HPDE6-E6E7 (cell line): ENCODE measurements at regions not wholly inside any gene's neighbourhood (a gene's known extent, or its start where the extent isn't known, plus 50 kb on each side); places are given as distances from the start of the nearest gene placed in this dataset.

Experiments
- DNase-seq: peaks from one replicate; pipeline ENCODE4 v3.0.0; 2011; ENCODE audit warnings: missing footprints; ENCODE audit errors: extremely low spot score

GRCh38 chr15:98196371-98196770, 235.9 kb downstream of the ARRDC4 start:
- DNase-seq: no peak

DNA sequence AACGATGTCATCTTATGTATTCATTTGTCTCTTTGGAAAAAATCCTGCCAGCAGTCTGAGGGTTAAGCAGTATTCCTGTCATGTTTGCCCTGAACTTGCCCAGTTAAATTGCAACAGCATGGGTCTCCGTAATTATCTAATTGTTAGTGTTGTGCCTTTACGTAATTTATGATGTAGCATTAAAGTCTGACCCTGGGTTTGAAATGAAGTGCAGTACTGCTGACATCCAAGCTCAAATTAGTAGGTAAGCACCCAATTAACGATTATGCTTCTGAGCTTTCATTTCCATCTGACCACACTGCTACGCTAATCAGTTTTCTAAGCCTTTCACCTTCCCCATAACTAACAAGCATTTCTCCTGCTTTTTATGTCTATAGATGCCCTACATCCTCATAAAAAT, 241.8 kb downstream of the ARRDC4 start:
- DNase-seq: no peak

DNA sequence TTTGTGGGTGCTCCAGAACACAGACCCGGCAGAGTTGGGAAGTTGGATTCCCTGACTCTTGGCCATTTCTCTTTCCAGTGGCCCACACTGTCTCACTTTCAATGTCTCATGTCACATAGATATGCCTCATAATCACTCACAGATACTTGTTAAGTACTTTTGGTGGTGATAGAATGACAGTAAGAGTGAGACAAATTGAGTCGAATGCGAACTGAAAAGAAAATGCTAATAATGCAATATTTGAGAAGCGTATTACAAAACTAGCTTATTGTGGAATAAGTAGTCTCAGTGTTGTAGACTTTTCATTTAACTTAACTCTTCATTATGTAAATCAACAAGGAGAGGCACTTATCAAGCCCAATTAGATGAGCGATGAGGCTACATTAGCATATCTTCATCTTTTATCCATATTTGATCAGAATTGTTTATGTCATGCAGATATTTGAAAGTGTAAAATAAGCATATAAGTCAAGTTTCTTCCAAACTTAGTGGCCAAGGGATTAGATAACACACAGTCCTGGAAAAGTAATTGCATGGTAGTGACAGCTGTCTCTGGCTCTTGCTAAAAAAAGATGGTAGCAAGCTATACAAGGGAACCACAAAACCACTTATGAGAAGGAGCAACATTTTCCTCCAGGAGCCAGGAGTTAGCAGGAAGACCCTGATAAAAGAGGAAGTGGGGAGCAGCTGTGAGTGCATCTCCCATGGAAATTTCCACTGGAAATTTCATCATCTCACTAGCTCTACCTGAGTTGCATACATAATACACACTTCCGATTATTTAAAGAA, 243.6 kb downstream of the ARRDC4 start:
- no peak for DNase-seq

GRCh38 chr15:98207928-98208327, 247.4 kb downstream of the ARRDC4 start:
- no peak for DNase-seq

DNA sequence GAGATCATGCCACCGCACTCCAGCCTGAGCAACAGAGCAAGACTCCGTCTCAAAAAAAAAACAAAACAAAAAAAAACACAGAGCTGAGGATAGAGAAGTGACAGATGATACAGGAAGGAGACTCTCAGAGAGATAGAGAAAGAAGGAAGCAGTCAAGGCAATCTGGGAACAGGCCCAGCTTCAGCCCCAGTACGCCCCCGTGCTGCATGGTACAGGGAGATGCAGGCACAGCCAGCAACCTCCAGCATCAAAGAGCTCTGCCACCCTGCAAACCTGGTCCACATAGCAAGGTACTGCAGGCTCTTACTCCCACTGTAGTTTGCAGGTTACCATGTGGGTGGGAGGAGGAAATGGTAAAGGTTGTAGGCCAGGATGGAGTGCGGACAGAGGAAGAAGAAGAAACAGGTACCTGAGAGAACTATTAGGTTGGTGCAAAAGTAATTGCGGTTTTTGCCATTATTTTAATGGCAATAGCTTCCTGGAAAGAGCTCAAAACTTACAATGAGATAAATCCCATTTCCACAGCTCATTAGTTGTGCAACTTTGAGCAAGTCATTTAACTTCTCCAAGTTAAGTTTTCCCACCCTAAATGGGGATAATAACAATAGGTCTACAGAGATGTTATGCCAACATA, 253.0 kb downstream of the ARRDC4 start:
- DNase-seq: no peak

GRCh38 chr15:98216166-98216565, 255.7 kb downstream of the ARRDC4 start:
- no peak for DNase-seq

DNA sequence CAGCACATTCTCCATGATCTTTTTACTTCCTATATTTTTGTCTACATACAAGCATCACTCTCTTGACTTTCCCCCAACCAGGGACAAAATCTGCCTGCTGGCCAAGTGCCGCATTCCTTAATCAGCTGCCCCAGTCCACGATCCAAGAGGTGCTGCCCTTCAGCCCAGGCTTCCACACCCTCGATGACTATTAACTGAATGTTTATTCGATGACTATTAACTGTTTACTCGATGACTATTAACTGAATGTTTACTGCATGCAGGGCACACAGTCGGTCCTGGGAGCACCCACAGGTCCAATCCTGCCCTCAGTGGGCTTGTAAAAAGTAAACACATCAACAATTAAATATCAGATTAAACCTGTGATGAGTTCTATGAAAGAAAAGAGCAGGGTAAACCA, 256.9 kb downstream of the ARRDC4 start:
- no peak for DNase-seq

DNA sequence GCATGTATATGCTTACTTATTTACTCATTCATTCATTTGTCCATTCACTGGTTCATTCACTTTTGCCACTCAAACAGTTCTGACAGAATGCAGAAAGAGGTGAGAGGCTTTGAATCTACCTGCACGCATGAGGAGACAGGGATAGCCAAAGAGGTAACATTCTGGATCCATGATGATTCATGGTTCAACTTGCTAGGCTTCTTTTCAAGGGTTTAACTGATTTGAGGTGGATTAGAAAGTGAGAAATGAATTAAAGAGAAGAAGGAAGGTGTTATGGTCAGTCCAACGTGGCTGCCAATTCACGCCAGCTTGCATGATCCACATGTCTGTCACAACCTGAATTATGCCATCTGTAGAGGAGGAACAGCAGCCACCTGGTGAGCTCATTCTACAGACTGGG, 260.6 kb downstream of the ARRDC4 start:
- DNase-seq: no peak

- DNase-seq: no peak
These were observed 261.1 kb downstream of the ARRDC4 start for GRCh38 chr15:98221577-98221976.

GRCh38 chr15:98226149-98226548, 265.6 kb downstream of the ARRDC4 start:
- DNase-seq: no peak

- peak; percentile 19 for DNase-seq
These were observed 266.1 kb downstream of the ARRDC4 start for GRCh38 chr15:98226578-98226977.

GRCh38 chr15:98228846-98229245, 268.3 kb downstream of the ARRDC4 start:
- no peak for DNase-seq

GRCh38 chr15:98230975-98231374, 270.5 kb downstream of the ARRDC4 start:
- no peak for DNase-seq

- peak; percentile 11 for DNase-seq
These were observed 271.4 kb downstream of the ARRDC4 start for GRCh38 chr15:98231696-98232440.

GRCh38 chr15:98232761-98233160, 272.3 kb downstream of the ARRDC4 start:
- DNase-seq: no peak

- DNase-seq: no peak
These were observed 273.4 kb downstream of the ARRDC4 start for GRCh38 chr15:98233873-98234272.

GRCh38 chr15:98240303-98240702, 279.8 kb downstream of the ARRDC4 start:
- no peak for DNase-seq

DNA sequence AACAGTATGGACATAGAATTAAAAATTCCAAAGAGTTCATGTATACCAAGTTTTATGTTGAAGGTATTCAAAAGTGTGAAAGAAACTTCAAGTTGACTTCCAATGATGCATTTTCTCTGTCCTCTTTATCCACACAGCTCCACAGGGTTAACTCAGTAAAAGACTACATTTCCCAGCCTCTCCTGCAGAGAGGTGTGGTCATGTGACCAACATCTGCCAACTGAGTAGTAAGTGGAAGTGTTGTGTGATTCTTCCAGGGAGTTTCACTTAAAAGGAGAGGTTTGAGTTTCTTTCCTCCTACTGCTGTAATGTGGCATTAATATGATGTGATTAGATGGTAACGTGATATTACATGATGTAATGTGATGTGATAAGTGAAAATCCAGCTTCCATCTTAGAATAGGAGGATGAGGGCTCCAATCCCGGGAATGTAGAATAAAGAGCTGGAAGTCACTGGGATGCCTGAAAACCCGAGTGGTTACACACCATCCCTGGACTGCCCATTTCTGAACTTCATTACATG, 280.6 kb downstream of the ARRDC4 start:
- no peak for DNase-seq

- no peak for DNase-seq
These were observed 296.8 kb downstream of the ARRDC4 start for GRCh38 chr15:98257290-98257689.

GRCh38 chr15:98263787-98264186, 303.3 kb downstream of the ARRDC4 start:
- no peak for DNase-seq

- no peak for DNase-seq
These were observed 305.8 kb downstream of the ARRDC4 start for GRCh38 chr15:98266295-98266694.

DNA sequence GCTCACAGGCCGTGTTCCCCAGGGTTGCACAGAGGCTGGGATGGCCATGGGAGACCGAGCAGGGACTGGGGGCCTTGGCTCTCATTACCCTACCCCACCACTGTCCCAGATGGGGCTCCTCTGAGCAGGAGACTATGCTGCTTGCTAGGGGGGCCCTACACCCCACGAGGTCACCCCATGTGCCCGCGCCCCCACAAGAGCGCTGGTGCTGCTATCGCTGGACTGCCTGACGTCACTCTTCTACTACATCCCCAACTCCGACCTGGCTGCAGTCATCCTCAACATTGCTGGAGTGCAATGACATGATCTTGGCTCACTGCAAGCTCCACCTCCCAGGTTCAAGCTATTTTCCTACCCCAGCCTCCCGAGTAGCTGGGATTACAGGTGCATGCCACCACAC, 307.7 kb downstream of the ARRDC4 start:
- DNase-seq: no peak

- no peak for DNase-seq
These were observed 312.1 kb downstream of the ARRDC4 start for GRCh38 chr15:98272625-98273024.
